GM13977 (cell line): ENCODE measurements at regions not wholly inside any gene's neighbourhood (a gene's known extent, or its start where the extent isn't known, plus 50 kb on each side); places are given as distances from the start of the nearest gene placed in this dataset.

Experiments
- DNase-seq: peaks from one replicate; pipeline ENCODE4 v3.0.0; 2012; ENCODE audit warnings: low spot score
- CTCF ChIP-seq: IDR thresholded peaks from 2 replicates; pipeline ENCODE4 v1.5.1; 2012; ENCODE audit warnings: mild to moderate bottlenecking, control low read depth; ENCODE audit not compliant: insufficient read depth; ENCODE audit errors: extremely low read depth, missing control alignments
- in situ Hi-C: fragments of 300-500 bp; cut with MboI; formaldehyde crosslinking; loops from one replicate; pipeline ENCODE4 v1.12.0; 2022; ENCODE audit warnings: low sequenced_read_pairs, low pct_unique_long_range_greater_than_20kb, mixed read lengths, inconsistent platforms; ENCODE audit not compliant: unreplicated experiment

GRCh38 chr15:91751611-91752010 lies 101.9 kb upstream of the SLCO3A1 start:
- in situ Hi-C loops: no loop called here
- no peak for DNase-seq
- TF ChIP-seq CTCF: no peak

- no peak for DNase-seq
- in situ Hi-C loops: no loop called here
- TF ChIP-seq CTCF: no peak
These were observed 101.3 kb upstream of the SLCO3A1 start for GRCh38 chr15:91752081-91752785.

GRCh38 chr15:91759560-91759959 lies 93.9 kb upstream of the SLCO3A1 start:
- DNase-seq: no peak
- in situ Hi-C loops: no loop called here
- TF ChIP-seq CTCF: no peak

GRCh38 chr15:91765660-91766059 lies 87.8 kb upstream of the SLCO3A1 start:
- no peak for TF ChIP-seq CTCF
- DNase-seq: no peak
- in situ Hi-C loops: no loop called here

GRCh38 chr15:91769476-91769875 lies 84.0 kb upstream of the SLCO3A1 start:
- TF ChIP-seq CTCF: no peak
- in situ Hi-C loops: no loop called here
- DNase-seq: no peak

GRCh38 chr15:91769894-91770293 lies 83.6 kb upstream of the SLCO3A1 start:
- TF ChIP-seq CTCF: no peak
- DNase-seq: no peak
- in situ Hi-C loops: no loop called here
